ENCODE measurements at regions not wholly inside any gene's neighbourhood (a gene's known extent, or its start where the extent isn't known, plus 50 kb on each side); places are given as distances from the start of the nearest gene placed in this dataset.

- intact Hi-C loops (cut with micrococcal nuclease), result loop anchor here (10.0 kb wide), 1 partner anchor 1575 kb away; no protein-coding TSS in a partner anchor
- TF ChIP-seq YY1 (IDR thresholded peaks at IDR 0.05; ENCODE audit: extremely low read depth, insufficient replicate concordance, low read depth, low read length) (no peak), POLR2A (IDR thresholded peaks at IDR 0.05; ENCODE audit: borderline replicate concordance, extremely low read depth, insufficient read depth, insufficient read length) (no peak), ELF1 (IDR thresholded peaks at IDR 0.05; ENCODE audit: borderline replicate concordance, low read depth) (no peak), SIN3A (IDR thresholded peaks at IDR 0.05; ENCODE audit: low read depth) (no peak), RAD21 (IDR thresholded peaks at IDR 0.05; ENCODE audit: low read depth) (no peak), JUND (IDR thresholded peaks at IDR 0.05) (no peak), TCF7L2 (IDR thresholded peaks at IDR 0.05; ENCODE audit: borderline replicate concordance, extremely low read depth, insufficient read depth, insufficient read length) (no peak), ZFX (IDR thresholded peaks at IDR 0.05) (no peak)
- no peak for ATAC-seq
- H3K4me2 ChIP-seq (ENCODE audit: low read length), result no peak overlapping the region
- no peak overlapping the region for H3K27ac ChIP-seq (ENCODE audit: low read depth, low read length)
- no peaks in the 10 kb centered on the region for H3K79me2 ChIP-seq (ENCODE audit: insufficient read depth, low read length)
- ChIA-PET RAD21 (ENCODE audit: low non-redundant PET in 1 of 2, low total read pairs in 2 of 2, uncharacterized antibody in 2 of 2, unreplicated experiment in 2 of 2) (no interaction called here), POLR2A (no interaction called here), CTCF (interaction anchor here (1.4 kb wide), 1 partner anchor 14 kb away, joined by 5 read pairs; no protein-coding TSS in a partner anchor)
- no peak overlapping the region for H2AFZ ChIP-seq (ENCODE audit: low read depth, low read length, poor library complexity, severe bottlenecking)
- no peak for DNase-seq (ENCODE audit: low read depth, low spot score)
- no peaks in the 10 kb centered on the region for H3K9me3 ChIP-seq (ENCODE audit: control insufficient read depth in 1 of 2, insufficient read depth in 1 of 2, low read depth in 1 of 2, low read length in 2 of 2)
- peaks cover 8% of the 10 kb centered on the region; the same call in 1 of the 2 replicates for H3K27me3 ChIP-seq (ENCODE audit: insufficient read depth, low read length)
- H3K36me3 ChIP-seq (ENCODE audit: control insufficient read depth in 1 of 2, insufficient read depth in 2 of 2, low read length in 2 of 2), result no peaks in the 10 kb centered on the region
- no peak overlapping the region for H3K4me3 ChIP-seq (replicated peaks in 1 of 2; ENCODE audit: low read depth in 1 of 2, low read length in 2 of 2)
- no peaks in the 10 kb centered on the region for H3K4me1 ChIP-seq (ENCODE audit: control insufficient read depth in 1 of 2, insufficient read depth in 2 of 2, low read length in 2 of 2)
- H3K9me2 ChIP-seq (ENCODE audit: insufficient read depth), result no peaks in the 10 kb centered on the region
- no TSS peak for BruUV-seq (replicated peaks)
- H4K20me1 ChIP-seq (ENCODE audit: insufficient read depth), result no peaks in the 10 kb centered on the region
- no peak overlapping the region for H3K9ac ChIP-seq (ENCODE audit: low read length)
These were observed 95.5 kb downstream of the PMP22 start for GRCh38 chr17:15169676-15170075.

DNA sequence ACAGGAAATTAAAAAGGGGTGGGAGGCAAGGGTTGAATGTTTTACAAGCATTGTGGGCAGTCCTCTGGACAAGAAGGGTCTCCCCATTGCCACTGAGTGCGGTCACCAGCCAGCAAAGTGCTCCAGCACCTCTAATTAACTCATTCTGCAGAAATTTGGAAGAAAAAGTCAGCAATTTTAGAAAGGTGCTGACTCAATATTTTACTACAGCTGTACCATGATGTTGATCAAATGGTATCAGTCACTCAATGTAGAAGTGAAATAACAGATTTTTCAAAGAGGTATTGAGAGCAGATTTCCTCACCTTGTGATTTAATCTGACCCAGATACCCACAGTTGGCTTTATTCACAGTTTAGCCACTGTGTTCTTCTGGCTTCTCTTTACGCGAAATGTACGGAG, 96.7 kb downstream of the PMP22 start:
- ChIA-PET RAD21 (ENCODE audit: low non-redundant PET in 1 of 2, low total read pairs in 2 of 2, uncharacterized antibody in 2 of 2, unreplicated experiment in 2 of 2) (no interaction called here), POLR2A (no interaction called here), CTCF (interaction anchor here (1.5 kb wide), 1 partner anchor 12 kb away, joined by 7 read pairs; no protein-coding TSS in a partner anchor)
- no peak for TF ChIP-seq MAX (IDR thresholded peaks at IDR 0.05)
- Histone ChIP-seq H3K27me3 (ENCODE audit: insufficient read depth, low read length) (peaks cover 8% of the 10 kb centered on the region; the same call in 1 of the 2 replicates), H3K4me1 (ENCODE audit: control insufficient read depth in 1 of 2, insufficient read depth in 2 of 2, low read length in 2 of 2) (no peaks in the 10 kb centered on the region), H3K27ac (ENCODE audit: low read depth, low read length) (no peak overlapping the region), H3K9ac (ENCODE audit: low read length) (no peak overlapping the region), H3K79me2 (ENCODE audit: insufficient read depth, low read length) (no peaks in the 10 kb centered on the region), H3K4me3 (replicated peaks in 1 of 2; ENCODE audit: low read depth in 1 of 2, low read length in 2 of 2) (no peak overlapping the region), H4K20me1 (ENCODE audit: insufficient read depth) (no peaks in the 10 kb centered on the region), H2AFZ (ENCODE audit: low read depth, low read length, poor library complexity, severe bottlenecking) (no peak overlapping the region), H3K9me2 (ENCODE audit: insufficient read depth) (no peaks in the 10 kb centered on the region), H3K4me2 (ENCODE audit: low read length) (no peak overlapping the region), H3K9me3 (ENCODE audit: control insufficient read depth in 1 of 2, insufficient read depth in 1 of 2, low read depth in 1 of 2, low read length in 2 of 2) (no peaks in the 10 kb centered on the region), H3K36me3 (ENCODE audit: control insufficient read depth in 1 of 2, insufficient read depth in 2 of 2, low read length in 2 of 2) (no peaks in the 10 kb centered on the region)
- intact Hi-C loops (cut with micrococcal nuclease), result no loop called here
- no TSS peak for BruUV-seq (replicated peaks)
- ATAC-seq (no peak), DNase-seq (ENCODE audit: low read depth, low spot score) (no peak)
